GM19463 (cell line): ENCODE measurements at regions not wholly inside any gene's neighbourhood (a gene's known extent, or its start where the extent isn't known, plus 50 kb on each side); places are given as distances from the start of the nearest gene placed in this dataset.

Source experiments
- ATAC-seq: cut with Tn5 transposase; IDR thresholded peaks from one replicate; pipeline ENCODE4 v1.9.1; 2021; ENCODE audit warnings: mild to moderate bottlenecking, moderate library complexity; ENCODE audit not compliant: unreplicated experiment

- ATAC-seq = no peak
These were observed 140.6 kb upstream of the STC2 start for GRCh38 chr5:173468821-173469251.

GRCh38 chr5:173466227-173466626 lies 138.0 kb upstream of the STC2 start:
- ATAC-seq = no peak

GRCh38 chr5:173464813-173465212 lies 136.6 kb upstream of the STC2 start:
- ATAC-seq = no peak

- ATAC-seq = no peak
These were observed 135.0 kb upstream of the STC2 start for GRCh38 chr5:173463207-173463606.

GRCh38 chr5:173458828-173459609 lies 130.8 kb upstream of the STC2 start:
- ATAC-seq = no peak

- no peak for ATAC-seq
These were observed 129.3 kb upstream of the STC2 start for GRCh38 chr5:173457482-173457881.

- ATAC-seq = no peak
These were observed 128.5 kb upstream of the STC2 start for GRCh38 chr5:173456751-173457171.

GRCh38 chr5:173456181-173456580 lies 128.0 kb upstream of the STC2 start:
- ATAC-seq = no peak

GRCh38 chr5:173455599-173455957 lies 127.4 kb upstream of the STC2 start:
- no peak for ATAC-seq

- ATAC-seq = no peak
These were observed 126.8 kb upstream of the STC2 start for GRCh38 chr5:173454736-173455598.

GRCh38 chr5:173454361-173454735 lies 126.1 kb upstream of the STC2 start:
- no peak for ATAC-seq

GRCh38 chr5:173453167-173453566 lies 125.0 kb upstream of the STC2 start:
- ATAC-seq = no peak

GRCh38 chr5:173452119-173452905 lies 124.1 kb upstream of the STC2 start:
- ATAC-seq = no peak

- no peak for ATAC-seq
These were observed 123.4 kb upstream of the STC2 start for GRCh38 chr5:173451651-173452050.

GRCh38 chr5:173451031-173451430 lies 122.8 kb upstream of the STC2 start:
- ATAC-seq = no peak

- no peak for ATAC-seq
These were observed 122.0 kb upstream of the STC2 start for GRCh38 chr5:173450188-173450587.

GRCh38 chr5:173448856-173449255 lies 120.6 kb upstream of the STC2 start:
- ATAC-seq = no peak

GRCh38 chr5:173443971-173444370 lies 115.8 kb upstream of the STC2 start:
- no peak for ATAC-seq

GRCh38 chr5:173441053-173441628 lies 112.9 kb upstream of the STC2 start:
- no peak for ATAC-seq

GRCh38 chr5:173438951-173439350 lies 110.7 kb upstream of the STC2 start:
- no peak for ATAC-seq

GRCh38 chr5:173435447-173435846 lies 107.2 kb upstream of the STC2 start:
- no peak for ATAC-seq
